Neural cell (in vitro differentiated cells): ENCODE measurements at regions not wholly inside any gene's neighbourhood (a gene's known extent, or its start where the extent isn't known, plus 50 kb on each side); places are given as distances from the start of the nearest gene placed in this dataset.

Experiments used
- CTCF ChIP-seq: fragments of 450-650 bp; IDR thresholded peaks from 2 replicates; pipeline ENCODE4 v1.5.1; 2014; ENCODE audit warnings: antibody characterized with exemption, mild to moderate bottlenecking, moderate library complexity; ENCODE audit not compliant: poor library complexity, severe bottlenecking
- EP300 ChIP-seq: fragments of 450-650 bp; conservative IDR thresholded peaks from 2 replicates; pipeline ENCODE4 v1.6.1; 2014; ENCODE audit warnings: antibody characterized with exemption, mild to moderate bottlenecking, moderate library complexity; ENCODE audit not compliant: poor library complexity, severe bottlenecking
- EZH2 ChIP-seq: fragments of 200-600, 300-800 bp; shearing (Covaris generic), sonication (generic); IDR thresholded peaks from 2 replicates; pipeline ENCODE4 v1.6.1; 2014; ENCODE audit warnings: antibody characterized with exemption, low read length, borderline replicate concordance, mild to moderate bottlenecking; ENCODE audit not compliant: insufficient read depth, poor library complexity, severe bottlenecking
- MXI1 ChIP-seq: fragments of 450-650 bp; conservative IDR thresholded peaks from 2 replicates; pipeline ENCODE4 v1.6.1; 2014; ENCODE audit warnings: antibody characterized with exemption, mild to moderate bottlenecking; ENCODE audit not compliant: poor library complexity, severe bottlenecking
- POLR2AphosphoS5 ChIP-seq: IDR thresholded peaks from 2 replicates; pipeline ENCODE4 v1.6.1; 2012
- RAD21 ChIP-seq: fragments of 450-650 bp; conservative IDR thresholded peaks from 2 replicates; pipeline ENCODE4 v1.6.1; 2014; ENCODE audit warnings: antibody characterized with exemption, mild to moderate bottlenecking, moderate library complexity
- REST ChIP-seq: IDR thresholded peaks from 2 replicates; pipeline ENCODE4 v1.6.1; 2012; ENCODE audit warnings: borderline replicate concordance
- TAF1 ChIP-seq: IDR thresholded peaks from 2 replicates; pipeline ENCODE4 v1.6.1; 2012; ENCODE audit warnings: low read depth

GRCh38 chr18:47558110-47558750 lies 306.8 kb upstream of the SKOR2 start:
- no peak for TF ChIP-seq CTCF
- TF ChIP-seq EZH2, result no peak
- TF ChIP-seq REST, result no peak
- no peak for TF ChIP-seq RAD21
- TF ChIP-seq POLR2AphosphoS5, result no peak
- no peak for TF ChIP-seq EP300
- no peak for TF ChIP-seq MXI1
- no peak for TF ChIP-seq TAF1
